ENCODE measurements at regions not wholly inside any gene's neighbourhood (a gene's known extent, or its start where the extent isn't known, plus 50 kb on each side); places are given as distances from the start of the nearest gene placed in this dataset.

- TF ChIP-seq, protein P1, sequence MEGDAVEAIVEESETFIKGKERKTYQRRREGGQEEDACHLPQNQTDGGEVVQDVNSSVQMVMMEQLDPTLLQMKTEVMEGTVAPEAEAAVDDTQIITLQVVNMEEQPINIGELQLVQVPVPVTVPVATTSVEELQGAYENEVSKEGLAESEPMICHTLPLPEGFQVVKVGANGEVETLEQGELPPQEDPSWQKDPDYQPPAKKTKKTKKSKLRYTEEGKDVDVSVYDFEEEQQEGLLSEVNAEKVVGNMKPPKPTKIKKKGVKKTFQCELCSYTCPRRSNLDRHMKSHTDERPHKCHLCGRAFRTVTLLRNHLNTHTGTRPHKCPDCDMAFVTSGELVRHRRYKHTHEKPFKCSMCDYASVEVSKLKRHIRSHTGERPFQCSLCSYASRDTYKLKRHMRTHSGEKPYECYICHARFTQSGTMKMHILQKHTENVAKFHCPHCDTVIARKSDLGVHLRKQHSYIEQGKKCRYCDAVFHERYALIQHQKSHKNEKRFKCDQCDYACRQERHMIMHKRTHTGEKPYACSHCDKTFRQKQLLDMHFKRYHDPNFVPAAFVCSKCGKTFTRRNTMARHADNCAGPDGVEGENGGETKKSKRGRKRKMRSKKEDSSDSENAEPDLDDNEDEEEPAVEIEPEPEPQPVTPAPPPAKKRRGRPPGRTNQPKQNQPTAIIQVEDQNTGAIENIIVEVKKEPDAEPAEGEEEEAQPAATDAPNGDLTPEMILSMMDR (IDR thresholded peaks at IDR 0.05), result no peak
- TF ChIP-seq EP300 (IDR thresholded peaks at IDR 0.05), result no peak
- no peak for TF ChIP-seq POLR2A (IDR thresholded peaks at IDR 0.05)
- no peak for TF ChIP-seq POLR2AphosphoS5 (IDR thresholded peaks at IDR 0.05)
Measured at GRCh38 chr19:29387586-29387985, 138.2 kb upstream of the VSTM2B start.
